HG03095 (cell line): ENCODE measurements at regions not wholly inside any gene's neighbourhood (a gene's known extent, or its start where the extent isn't known, plus 50 kb on each side); places are given as distances from the start of the nearest gene placed in this dataset.
"Not testable (repeated sequence)": the region's sequence is repeated elsewhere in the genome, so short reads cannot be mapped to it uniquely, and the experiment has no call there.

Source experiments
- ATAC-seq: cut with Tn5 transposase; IDR thresholded peaks from one replicate; pipeline ENCODE4 v1.9.1; 2021; ENCODE audit warnings: moderate library complexity; ENCODE audit not compliant: unreplicated experiment

GRCh38 chr20:1757606-1758512 lies 100.3 kb upstream of the SIRPG start:
- no peak for ATAC-seq

DNA sequence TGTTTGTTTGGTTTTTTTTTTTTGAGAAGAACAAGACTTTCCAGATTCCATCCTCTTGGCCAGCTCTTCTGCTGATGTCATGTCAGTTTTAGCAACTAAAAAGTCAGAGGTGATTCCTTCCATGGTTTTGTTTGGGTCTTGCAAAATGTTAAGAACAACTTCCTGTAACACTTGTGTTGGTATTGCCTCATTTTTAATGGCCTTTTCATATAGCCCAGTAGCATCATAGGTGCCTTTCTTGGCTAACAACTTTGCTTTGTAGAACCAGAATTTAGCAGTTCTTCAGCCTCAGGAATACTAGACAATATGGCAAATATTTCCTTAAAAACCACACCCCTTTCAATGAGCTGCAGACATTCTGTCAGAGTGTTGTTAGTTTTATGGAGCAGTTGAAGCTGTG lies 99.5 kb upstream of the SIRPG start:
- no peak for ATAC-seq

DNA sequence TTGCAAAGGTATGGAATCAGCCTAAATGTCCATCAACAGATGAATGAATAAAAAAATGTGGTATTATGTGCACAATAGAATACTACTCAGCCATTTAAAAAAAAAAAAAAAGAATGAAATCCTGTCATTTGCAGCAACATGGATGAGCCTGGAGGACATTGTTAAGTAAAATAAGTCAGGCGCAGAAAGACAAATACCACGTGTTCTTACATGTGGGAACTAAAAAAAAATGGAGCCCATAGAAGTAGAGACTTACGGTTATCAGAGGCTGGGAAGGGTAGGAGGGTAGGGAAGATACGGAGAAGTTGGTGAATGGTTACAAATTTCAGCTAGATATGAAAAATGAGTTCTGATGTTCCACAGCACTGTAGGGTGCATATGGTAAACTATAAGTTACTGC lies 97.2 kb upstream of the SIRPG start:
- ATAC-seq: no peak

- ATAC-seq: no peak
Observed at GRCh38 chr20:1754306-1754705, 96.7 kb upstream of the SIRPG start.

DNA sequence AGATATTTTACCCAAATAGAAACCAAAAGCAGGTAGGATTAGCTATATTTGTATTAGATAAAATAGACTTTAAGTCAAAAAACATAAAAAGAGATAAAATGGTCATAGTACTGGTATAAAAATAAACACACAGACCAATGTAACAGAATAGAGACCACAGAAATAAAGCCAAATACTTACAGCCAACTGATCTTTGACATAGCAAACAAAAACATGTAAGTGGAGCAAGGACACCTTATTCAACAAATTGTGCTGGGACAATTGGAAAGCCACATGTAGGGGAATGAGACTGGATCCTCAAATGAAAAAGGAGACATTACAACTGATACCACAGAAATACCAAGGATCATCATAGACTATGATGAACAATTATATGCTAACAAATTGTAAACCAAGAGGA lies 94.5 kb upstream of the SIRPG start:
- ATAC-seq: no peak

GRCh38 chr20:1748777-1749176 lies 91.2 kb upstream of the SIRPG start:
- ATAC-seq: no peak

- no peak for ATAC-seq
Observed at GRCh38 chr20:1747953-1748577, 90.5 kb upstream of the SIRPG start.

DNA sequence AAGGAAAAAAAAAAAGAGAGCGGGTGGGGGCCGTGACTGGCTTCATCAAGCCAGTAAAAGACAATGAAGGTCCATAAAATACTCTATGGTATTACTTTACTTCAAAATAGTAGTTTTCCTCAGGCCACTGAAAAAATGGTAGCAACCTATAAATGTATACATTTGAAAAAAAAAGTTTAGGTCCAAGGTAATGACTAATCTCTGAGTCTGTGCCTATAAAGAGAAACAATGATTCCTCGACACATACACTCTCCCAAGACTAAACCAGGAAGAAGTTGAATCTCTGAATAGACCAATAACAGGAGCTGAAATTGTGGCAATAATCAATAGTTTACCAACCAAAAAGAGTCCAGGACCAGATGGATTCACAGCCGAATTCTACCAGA lies 84.5 kb upstream of the SIRPG start:
- not testable (repeated sequence) for ATAC-seq

DNA sequence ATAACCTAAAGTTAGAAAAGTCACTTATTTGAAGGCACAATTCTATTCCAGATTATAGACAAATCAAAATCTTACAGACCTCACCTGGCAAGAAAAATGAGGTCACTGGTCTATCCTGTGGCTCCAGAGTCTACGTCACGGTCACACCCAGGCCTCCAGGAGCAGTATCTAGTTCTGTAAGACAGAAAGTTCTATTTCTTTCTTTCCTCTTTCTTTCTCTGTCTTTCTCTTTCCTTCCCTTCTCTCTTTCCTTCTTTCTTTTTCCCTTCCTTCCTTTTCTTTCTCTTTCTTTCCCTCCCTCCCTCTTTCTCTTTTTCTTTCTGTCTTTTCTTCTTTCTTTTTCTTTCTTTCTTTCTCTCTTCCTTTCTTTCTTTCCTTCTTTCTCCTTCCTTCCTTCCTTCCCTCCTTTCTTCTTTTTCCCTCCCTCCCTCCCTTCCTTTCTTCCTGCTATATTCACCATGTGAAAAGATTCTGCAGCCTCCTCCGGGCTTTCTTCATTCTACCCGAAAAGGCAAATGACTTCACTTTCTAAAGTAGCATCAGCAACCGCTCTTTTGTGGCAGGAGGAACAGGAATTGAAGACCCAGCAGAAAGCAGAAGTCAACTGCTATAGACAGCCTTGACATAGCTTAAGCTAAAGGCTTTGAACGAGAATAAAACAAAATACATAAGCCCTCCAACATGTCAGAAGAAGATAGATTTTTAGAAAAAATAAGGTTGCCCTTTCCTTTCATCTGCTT lies 83.9 kb upstream of the SIRPG start:
- no peak for ATAC-seq

DNA sequence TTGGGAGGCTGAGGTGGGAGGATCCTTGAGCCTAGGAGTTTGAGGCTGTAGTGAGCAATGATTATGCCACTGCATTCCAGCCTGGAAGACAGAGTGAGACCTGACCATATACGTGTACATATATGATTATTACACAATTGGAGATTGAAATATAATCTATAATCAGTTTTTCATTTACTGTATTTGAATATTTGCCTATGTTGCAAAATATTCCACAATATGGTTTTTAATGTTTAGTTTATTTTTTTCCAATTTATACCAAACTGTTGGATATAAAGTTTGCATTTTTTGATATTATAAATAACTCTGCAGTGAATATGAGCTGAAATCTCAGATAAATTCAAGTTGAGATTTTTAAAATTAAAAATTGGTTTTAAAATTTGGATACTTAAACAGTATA lies 79.6 kb upstream of the SIRPG start:
- ATAC-seq: no peak

DNA sequence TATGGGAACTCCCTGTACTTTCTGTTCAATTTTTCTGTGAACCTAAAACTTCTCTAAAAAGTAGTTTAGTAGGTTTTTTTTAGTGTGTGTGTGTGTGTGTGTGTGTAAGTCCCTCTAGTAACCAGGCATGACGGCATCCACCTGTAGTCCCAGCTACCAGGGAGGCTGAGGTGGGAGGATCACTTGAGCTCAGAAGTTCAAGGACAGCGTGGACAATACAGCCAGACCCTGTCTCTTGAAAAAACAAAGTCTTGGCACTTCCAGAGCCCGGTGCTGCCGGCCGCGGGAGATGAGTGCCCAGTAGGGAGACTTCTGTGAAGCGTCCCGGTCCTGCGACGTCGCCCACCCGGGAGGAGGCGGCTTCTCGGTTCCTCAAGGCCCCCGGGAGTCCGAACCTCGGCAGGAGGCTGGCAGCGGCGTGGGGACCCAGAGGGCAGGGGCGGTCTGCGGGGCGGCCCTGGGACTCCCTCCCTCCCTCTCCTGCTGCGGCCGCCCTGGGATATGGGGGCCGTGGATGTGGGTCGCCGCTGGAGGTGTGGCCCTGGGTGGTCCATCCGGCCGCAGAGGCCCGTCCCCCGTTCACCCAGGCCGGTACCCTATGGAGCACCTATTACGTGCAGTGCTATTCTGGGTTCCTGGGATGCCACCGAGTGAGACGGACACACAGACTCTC lies 78.0 kb upstream of the SIRPG start:
- no peak for ATAC-seq

- ATAC-seq: no peak
Observed at GRCh38 chr20:1734269-1734858, 76.8 kb upstream of the SIRPG start.

DNA sequence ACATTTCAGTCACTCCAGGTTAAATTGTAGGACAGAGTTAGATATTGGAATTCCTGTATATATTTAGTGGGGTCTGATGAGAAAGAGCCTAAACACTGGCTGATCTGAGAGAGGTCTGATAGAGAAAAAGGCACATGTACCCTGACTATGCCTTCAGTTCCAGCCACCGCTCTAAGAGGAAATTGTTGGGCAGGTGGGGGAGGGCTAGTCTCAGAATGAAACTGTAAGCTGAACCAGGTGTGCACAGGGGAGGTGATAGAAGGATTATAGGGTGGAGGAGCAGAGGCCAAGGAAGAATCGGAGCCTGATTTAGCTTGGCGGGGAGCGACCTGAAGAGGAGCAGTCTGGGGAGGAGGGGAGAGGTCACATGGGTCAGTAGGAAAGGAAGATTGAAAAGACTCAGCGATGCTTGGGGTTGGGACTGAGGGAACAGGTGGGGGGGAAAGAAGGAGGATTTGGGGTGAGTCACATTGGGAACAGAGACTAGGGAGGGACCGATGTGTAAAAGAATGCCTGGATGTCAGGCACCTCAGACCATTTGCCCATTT lies 74.3 kb upstream of the SIRPG start:
- not testable (repeated sequence) for ATAC-seq

GRCh38 chr20:1730981-1731711 lies 73.6 kb upstream of the SIRPG start:
- ATAC-seq: not testable (repeated sequence)

GRCh38 chr20:1727303-1727702 lies 69.7 kb upstream of the SIRPG start:
- not testable (repeated sequence) for ATAC-seq

DNA sequence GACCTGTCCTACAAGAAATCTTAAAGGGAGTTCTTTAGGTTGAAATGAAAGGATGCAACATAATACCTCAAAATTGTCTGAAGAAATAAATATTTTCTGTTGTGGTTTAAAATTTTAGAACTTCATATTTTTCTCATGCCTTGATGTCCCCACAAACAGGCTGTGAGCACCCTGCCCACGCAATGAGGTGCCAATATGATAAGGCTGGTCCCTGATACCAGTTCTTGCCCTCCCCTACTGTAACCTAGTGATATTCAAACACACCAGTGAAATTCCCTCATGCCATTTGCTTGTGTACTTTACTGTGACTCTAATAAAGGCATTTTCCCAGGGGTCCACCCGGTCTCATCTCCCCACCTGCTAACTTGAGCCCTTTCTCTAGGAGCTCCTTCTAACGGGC lies 67.3 kb upstream of the SIRPG start:
- no peak for ATAC-seq

- no peak for ATAC-seq
Observed at GRCh38 chr20:1722513-1723050, 65.0 kb upstream of the SIRPG start.

- ATAC-seq: no peak
Observed at GRCh38 chr20:1721687-1722512, 64.3 kb upstream of the SIRPG start.
